DND-41 (cell line): ENCODE measurements at regions not wholly inside any gene's neighbourhood (a gene's known extent, or its start where the extent isn't known, plus 50 kb on each side); places are given as distances from the start of the nearest gene placed in this dataset.

Source experiments
- CTCF ChIP-seq: IDR thresholded peaks from 2 replicates; pipeline ENCODE4 v1.5.1; 2012; ENCODE audit warnings: borderline replicate concordance, low read length, moderate library complexity, mild to moderate bottlenecking; ENCODE audit not compliant: poor library complexity, severe bottlenecking; ENCODE audit errors: extremely low read depth
- EZH2 ChIP-seq: IDR thresholded peaks from 3 replicates; pipeline ENCODE4 v1.6.1; 2012; ENCODE audit warnings: borderline replicate concordance, low read depth, mild to moderate bottlenecking, moderate library complexity, low read length, inconsistent platforms; ENCODE audit not compliant: severe bottlenecking

- TF ChIP-seq CTCF (no peak), EZH2 (no peak)
Measured at GRCh38 chr18:67794521-67794920, 278.0 kb upstream of the DSEL start.
